OCI-LY1 (cell line): ENCODE measurements at regions not wholly inside any gene's neighbourhood (a gene's known extent, or its start where the extent isn't known, plus 50 kb on each side); places are given as distances from the start of the nearest gene placed in this dataset.

Experiments used
- H2AFZ ChIP-seq: fragments of 200-600 bp; sonication (generic), shearing (Covaris generic); 2 replicates; pipeline ENCODE4 v1.6.0; 2014; ENCODE audit warnings: antibody characterized with exemption, mild to moderate bottlenecking, low read length
- H3F3A ChIP-seq: fragments of 200-600 bp; sonication (generic), shearing (Covaris generic); 2 replicates; pipeline ENCODE4 v1.6.0; 2014; ENCODE audit warnings: mild to moderate bottlenecking, antibody characterized with exemption, low read length, moderate library complexity; ENCODE audit not compliant: insufficient read depth
- H3K27ac ChIP-seq: fragments of 200-600 bp; sonication (generic); 2 replicates; pipeline ENCODE4 v1.5.1; 2014; ENCODE audit warnings: low read length, mixed run types, mild to moderate bottlenecking, low read depth; ENCODE audit not compliant: poor library complexity, severe bottlenecking
- H3K27me3 ChIP-seq: fragments of 200-600 bp; sonication (generic); 2 replicates; pipeline ENCODE4 v1.6.0; 2014; ENCODE audit warnings: antibody characterized with exemption, mild to moderate bottlenecking, low read length, moderate library complexity; ENCODE audit not compliant: insufficient read depth
- H3K36me3 ChIP-seq: fragments of 200-600 bp; sonication (generic); 2 replicates; pipeline ENCODE4 v1.6.1; 2014; ENCODE audit warnings: mild to moderate bottlenecking, antibody characterized with exemption, low read length, moderate library complexity, mixed read lengths; ENCODE audit not compliant: insufficient read depth
- H3K4me1 ChIP-seq: fragments of 200-600 bp; sonication (generic); 2 replicates; pipeline ENCODE4 v1.5.1; 2014; ENCODE audit warnings: mild to moderate bottlenecking, low read length, moderate library complexity; ENCODE audit not compliant: insufficient read depth, severe bottlenecking
- H3K4me2 ChIP-seq: fragments of 200-600 bp; sonication (generic), shearing (Covaris generic); 2 replicates; pipeline ENCODE4 v1.6.1; 2014; ENCODE audit warnings: low read length
- H3K4me3 ChIP-seq: fragments of 200-600 bp; sonication (generic); 2 replicates; pipeline ENCODE4 v1.5.1; 2014; ENCODE audit warnings: low read length, low read depth, mild to moderate bottlenecking, mixed read lengths; ENCODE audit not compliant: poor library complexity, severe bottlenecking
- H3K79me2 ChIP-seq: fragments of 200-600 bp; shearing (Covaris generic); 2 replicates; pipeline ENCODE4 v1.6.1; 2016; ENCODE audit warnings: mixed run types, low read length, mixed read lengths; ENCODE audit not compliant: insufficient read depth
- H3K9ac ChIP-seq: fragments of 200-600 bp; sonication (generic), shearing (Covaris generic); 2 replicates; pipeline ENCODE4 v1.6.1; 2014; ENCODE audit warnings: mild to moderate bottlenecking, low read length, mixed read lengths
- H3K9me2 ChIP-seq: fragments of 200-600 bp; sonication (generic), shearing (Covaris generic); 2 replicates; pipeline ENCODE4 v1.6.1; 2014; ENCODE audit warnings: low read depth, mild to moderate bottlenecking, low read length, mixed read lengths
- H3K9me3 ChIP-seq: fragments of 200-600 bp; shearing (Covaris generic); 2 replicates; pipeline ENCODE4 v1.6.1; 2014; ENCODE audit warnings: low read length, mixed read lengths
- H4K20me1 ChIP-seq: fragments of 200-600 bp; sonication (generic), shearing (Covaris generic); 2 replicates; pipeline ENCODE4 v1.6.0; 2016; ENCODE audit warnings: mild to moderate bottlenecking, low read length; ENCODE audit not compliant: insufficient read depth
- EZH2 ChIP-seq: fragments of 200-600 bp; sonication (generic), shearing (Covaris generic); IDR thresholded peaks from 2 replicates; pipeline ENCODE4 v1.8.0; 2017; ENCODE audit warnings: borderline replicate concordance, mixed run types, mild to moderate bottlenecking, antibody characterized with exemption, low read length, moderate library complexity, mixed read lengths
- TF ChIP-seq, protein P1 (sequence below): fragments of 200-600 bp; sonication (generic), shearing (Covaris generic); IDR thresholded peaks from 2 replicates; pipeline ENCODE4 v1.5.1; 2017; ENCODE audit warnings: mild to moderate bottlenecking, antibody characterized with exemption, low read length, moderate library complexity, mixed read lengths

DNA sequence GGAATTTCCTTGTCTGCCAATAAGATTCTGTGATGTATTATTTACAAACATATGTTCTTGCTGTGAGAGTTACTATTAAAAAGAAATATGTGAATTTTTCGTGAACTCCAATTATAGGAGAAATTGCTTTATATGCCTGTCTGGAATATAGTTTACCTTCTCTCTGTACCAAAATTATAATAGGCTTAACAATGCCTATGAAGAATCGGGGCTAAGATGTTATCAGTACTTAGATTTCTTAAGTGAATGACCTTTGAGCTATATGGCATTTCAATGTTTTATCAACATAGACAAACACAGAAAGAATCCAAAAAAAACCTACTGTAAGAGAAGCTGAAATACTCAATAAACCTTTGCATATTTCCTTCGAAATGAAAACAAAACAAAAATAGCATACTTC, 323.1 kb upstream of the ADAMTS5 start:
- no peak overlapping the region for H3K9ac ChIP-seq
- no peaks in the 10 kb centered on the region for H3K79me2 ChIP-seq
- H3K4me2 ChIP-seq = no peak overlapping the region
- no peak for TF ChIP-seq EZH2
- TF ChIP-seq, protein P1, sequence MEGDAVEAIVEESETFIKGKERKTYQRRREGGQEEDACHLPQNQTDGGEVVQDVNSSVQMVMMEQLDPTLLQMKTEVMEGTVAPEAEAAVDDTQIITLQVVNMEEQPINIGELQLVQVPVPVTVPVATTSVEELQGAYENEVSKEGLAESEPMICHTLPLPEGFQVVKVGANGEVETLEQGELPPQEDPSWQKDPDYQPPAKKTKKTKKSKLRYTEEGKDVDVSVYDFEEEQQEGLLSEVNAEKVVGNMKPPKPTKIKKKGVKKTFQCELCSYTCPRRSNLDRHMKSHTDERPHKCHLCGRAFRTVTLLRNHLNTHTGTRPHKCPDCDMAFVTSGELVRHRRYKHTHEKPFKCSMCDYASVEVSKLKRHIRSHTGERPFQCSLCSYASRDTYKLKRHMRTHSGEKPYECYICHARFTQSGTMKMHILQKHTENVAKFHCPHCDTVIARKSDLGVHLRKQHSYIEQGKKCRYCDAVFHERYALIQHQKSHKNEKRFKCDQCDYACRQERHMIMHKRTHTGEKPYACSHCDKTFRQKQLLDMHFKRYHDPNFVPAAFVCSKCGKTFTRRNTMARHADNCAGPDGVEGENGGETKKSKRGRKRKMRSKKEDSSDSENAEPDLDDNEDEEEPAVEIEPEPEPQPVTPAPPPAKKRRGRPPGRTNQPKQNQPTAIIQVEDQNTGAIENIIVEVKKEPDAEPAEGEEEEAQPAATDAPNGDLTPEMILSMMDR = no peak
- H3F3A ChIP-seq = no peaks in the 10 kb centered on the region
- no peaks in the 10 kb centered on the region for H3K27me3 ChIP-seq
- no peaks in the 10 kb centered on the region for H4K20me1 ChIP-seq
- H3K36me3 ChIP-seq = no peaks in the 10 kb centered on the region
- H3K9me2 ChIP-seq = no peaks in the 10 kb centered on the region
- no peak overlapping the region for H3K27ac ChIP-seq
- no peak overlapping the region for H2AFZ ChIP-seq
- no peak overlapping the region for H3K4me3 ChIP-seq
- H3K9me3 ChIP-seq = no peaks in the 10 kb centered on the region
- no peaks in the 10 kb centered on the region for H3K4me1 ChIP-seq

- Histone ChIP-seq H4K20me1 (no peaks in the 10 kb centered on the region), H2AFZ (no peak overlapping the region), H3F3A (no peaks in the 10 kb centered on the region)
Measured at GRCh38 chr21:27286760-27287159, 319.9 kb upstream of the ADAMTS5 start.

DNA sequence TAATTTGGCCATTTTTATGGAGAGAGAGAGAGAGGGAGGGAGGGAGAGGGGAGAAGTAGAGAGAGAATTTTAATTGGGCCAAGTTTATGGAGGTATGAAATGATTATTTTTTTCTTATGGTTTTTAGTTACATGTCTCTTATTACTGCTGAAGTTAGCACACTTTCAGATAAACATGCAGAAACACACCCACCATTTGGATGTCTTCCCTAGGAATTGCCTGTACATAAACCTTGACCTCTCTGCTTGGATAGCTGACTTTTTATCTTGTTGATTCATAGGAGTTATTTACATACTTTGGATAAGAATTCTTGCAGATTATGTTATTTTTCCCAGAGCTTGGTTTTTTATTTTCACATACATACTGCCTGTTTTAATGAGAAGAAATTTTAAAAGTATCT, 310.2 kb upstream of the ADAMTS5 start:
- TF ChIP-seq EZH2 = no peak
- TF ChIP-seq, protein P1 = no peak
- Histone ChIP-seq H3K27ac (no peak overlapping the region), H3K9me2 (no peaks in the 10 kb centered on the region), H4K20me1 (no peaks in the 10 kb centered on the region), H2AFZ (no peak overlapping the region), H3K36me3 (no peaks in the 10 kb centered on the region), H3K9ac (no peak overlapping the region), H3K9me3 (no peaks in the 10 kb centered on the region), H3K27me3 (no peaks in the 10 kb centered on the region), H3K4me2 (no peak overlapping the region), H3K4me1 (no peaks in the 10 kb centered on the region), H3F3A (no peaks in the 10 kb centered on the region), H3K4me3 (no peak overlapping the region), H3K79me2 (no peaks in the 10 kb centered on the region)

More at GRCh38 chr21:27286760-27287159, 319.9 kb upstream of the ADAMTS5 start:
- Histone ChIP-seq H3K36me3 (no peaks in the 10 kb centered on the region), H3K79me2 (no peaks in the 10 kb centered on the region), H3K27me3 (no peaks in the 10 kb centered on the region), H3K4me1 (no peaks in the 10 kb centered on the region), H3K9ac (no peak overlapping the region), H3K4me2 (no peak overlapping the region), H3K9me3 (no peaks in the 10 kb centered on the region), H3K4me3 (no peak overlapping the region), H3K27ac (no peak overlapping the region), H3K9me2 (no peaks in the 10 kb centered on the region)
- no peak for TF ChIP-seq EZH2
- TF ChIP-seq, protein P1 = no peak
